HepG2 (cell line): ENCODE measurements at regions not wholly inside any gene's neighbourhood (a gene's known extent, or its start where the extent isn't known, plus 50 kb on each side); places are given as distances from the start of the nearest gene placed in this dataset.

Experiments
- ATAC-seq: fragments of 200-7000 bp; cut with Tn5 transposase; 3 replicates; pipeline ENCODE4 v1.9.1; 2020; ENCODE audit warnings: mild to moderate bottlenecking, moderate library complexity
- BruUV-seq: library from RNA; stranded (reverse); fragments of 400-500 nt; replicated peaks from 2 replicates; lab custom pipeline; 2021; lab: Mats Ljungman, UMichigan
- CTCF ChIA-PET: fragments of 300-600 bp; formaldehyde crosslinking; extraction: SDS; loops from one replicate; lab custom pipeline; 2021; ENCODE audit warnings: low total read pairs, inconsistent platforms, low intra/inter-chr PET ratio; lab: Yijun Ruan, JAX
- POLR2A ChIA-PET: fragments of 350-600 bp; sonication (Branson Sonifier 250); formaldehyde crosslinking; loops from one replicate; lab custom pipeline; 2020; ENCODE audit warnings: antibody characterized with exemption, inconsistent platforms; lab: Yijun Ruan, JAX
- DNase-seq: peaks from one replicate; pipeline ENCODE4 v3.0.0-alpha.2; 2015; ENCODE audit warnings: low spot score
- FAIRE-seq: peaks from 3 replicates; lab custom pipeline; 2011; peaks lifted over from hg19 to GRCh38; lab: Jason Lieb, UNC
- H2AFZ ChIP-seq: one replicate; pipeline ENCODE4 v1.6.1; 2011; ENCODE audit warnings: low read length, inconsistent platforms
- H3K27ac ChIP-seq: fragments of 300-600 bp; 3 replicates; pipeline ENCODE4 v1.8.0; 2011; ENCODE audit warnings: mixed run types, mild to moderate bottlenecking, mixed read lengths, low read length, inconsistent platforms; ENCODE audit not compliant: insufficient read depth; ENCODE audit errors: extremely low read length
- H3K27me3 ChIP-seq, 2 experiments: fragments of 200-600 bp in 1 of 2; 2 replicates in 1 of 2; 3 replicates in 1 of 2; pipeline versions ENCODE4 v1.6.0 to v1.8.0; 2011; ENCODE audit warnings: low read length in 2 of 2, mild to moderate bottlenecking in 2 of 2, moderate library complexity in 2 of 2, inconsistent platforms in 1 of 2; ENCODE audit not compliant: insufficient read depth in 2 of 2, control insufficient read depth in 1 of 2
- H3K36me3 ChIP-seq, 2 experiments: fragments of 200-600 bp in 1 of 2; replicated peaks in 1 of 2; 2 replicates in 1 of 2; 3 replicates in 1 of 2; pipeline versions ENCODE4 v1.5.1 to v1.8.0; 2011; ENCODE audit warnings: low read length in 2 of 2, inconsistent platforms in 1 of 2; ENCODE audit not compliant: insufficient read depth in 2 of 2, control insufficient read depth in 1 of 2
- H3K4me1 ChIP-seq: 2 replicates; pipeline ENCODE4 v1.5.1; 2012; ENCODE audit warnings: low read length, inconsistent platforms; ENCODE audit not compliant: insufficient read depth
- H3K4me2 ChIP-seq: 2 replicates; pipeline ENCODE4 v1.6.0; 2011; ENCODE audit warnings: low read depth, low read length, inconsistent platforms
- H3K4me3 ChIP-seq, 3 experiments: fragments of 200-600 bp in 1 of 3; sonication (generic), shearing (Covaris generic) in 1 of 3; replicated peaks in 1 of 3; 2 replicates each; pipeline ENCODE4 v1.5.1; 2011 to 2016; ENCODE audit warnings: low read length in 3 of 3, inconsistent platforms in 2 of 3, low read depth in 2 of 3, mild to moderate bottlenecking in 2 of 3, control low read depth in 1 of 3, mixed read lengths in 1 of 3; ENCODE audit not compliant: insufficient read depth in 1 of 3
- H3K79me2 ChIP-seq: one replicate; pipeline ENCODE4 v1.6.1; 2011; ENCODE audit warnings: low read length, inconsistent platforms; ENCODE audit not compliant: insufficient read depth
- H3K9ac ChIP-seq: 2 replicates; pipeline ENCODE4 v1.6.0; 2011; ENCODE audit warnings: mild to moderate bottlenecking, low read depth, low read length, inconsistent platforms; ENCODE audit not compliant: insufficient read depth
- H3K9me3 ChIP-seq: 2 replicates; pipeline ENCODE4 v1.5.1; 2012; ENCODE audit warnings: mild to moderate bottlenecking, low read length
- H4K20me1 ChIP-seq: 2 replicates; pipeline ENCODE4 v1.6.0; 2011; ENCODE audit warnings: inconsistent platforms, mild to moderate bottlenecking, low read length, moderate library complexity; ENCODE audit not compliant: insufficient read depth
- CBFB ChIP-seq: sonication (generic); formaldehyde crosslinking; IDR thresholded peaks from 2 replicates; pipeline ENCODE4 v1.4.0; 2020; ENCODE audit warnings: missing genetic modification reagents
- FLYWCH1 ChIP-seq: sonication (generic); formaldehyde crosslinking; IDR thresholded peaks from 2 replicates; pipeline ENCODE4 v1.8.1; 2023; ENCODE audit warnings: mild to moderate bottlenecking, missing genetic modification reagents
- ISX ChIP-seq: sonication (generic); formaldehyde crosslinking; conservative IDR thresholded peaks from 2 replicates; pipeline ENCODE4 v1.5.0; 2020; ENCODE audit warnings: missing genetic modification reagents
- NR3C1 ChIP-seq: sonication (generic); formaldehyde crosslinking; IDR thresholded peaks from 2 replicates; pipeline ENCODE4 v1.4.0; 2020; ENCODE audit warnings: missing genetic modification reagents
- REPIN1 ChIP-seq: sonication (generic); formaldehyde crosslinking; IDR thresholded peaks from 2 replicates; pipeline ENCODE4 v1.8.0; 2022; ENCODE audit warnings: missing genetic modification reagents, low read depth, mild to moderate bottlenecking, borderline replicate concordance
- SRSF1 ChIP-seq: fragments of 200-400 bp; formaldehyde crosslinking; optimal IDR thresholded peaks from 2 replicates; pipeline ENCODE3; 2017; ENCODE audit warnings: mild to moderate bottlenecking, low read depth, low read length, moderate library complexity
- SRSF9 ChIP-seq: fragments of 200-400 bp; formaldehyde crosslinking; IDR thresholded peaks from 2 replicates; pipeline ENCODE4 v1.6.1; 2018; ENCODE audit warnings: borderline replicate concordance, mild to moderate bottlenecking, low read depth, low read length; ENCODE audit not compliant: insufficient read depth, poor library complexity, severe bottlenecking
- SUZ12 ChIP-seq: fragments of 150-350 bp; IDR thresholded peaks from 2 replicates; pipeline ENCODE4 v1.6.1; 2014; ENCODE audit warnings: low read depth, low read length
- TOE1 ChIP-seq: sonication (generic); formaldehyde crosslinking; IDR thresholded peaks from 2 replicates; pipeline ENCODE4 v1.4.0; 2020; ENCODE audit warnings: mild to moderate bottlenecking, missing genetic modification reagents
- ZNF230 ChIP-seq: sonication (generic); formaldehyde crosslinking; IDR thresholded peaks from 2 replicates; pipeline ENCODE4 v1.4.0; 2020; ENCODE audit warnings: mild to moderate bottlenecking, missing genetic modification reagents
- ZNF552 ChIP-seq: sonication (generic); formaldehyde crosslinking; IDR thresholded peaks from 2 replicates; pipeline ENCODE4 v1.9.0; 2022; ENCODE audit warnings: missing genetic modification reagents, mild to moderate bottlenecking, borderline replicate concordance
- WGBS: methylation state at CpG from one replicate; pipeline ENCODE4 v1.1.6; 2017; ENCODE audit warnings: low lambda C conversion rate; 5-methylcytosine and 5-hydroxymethylcytosine counted together
- in situ Hi-C: cut with HindIII; loops from 2 replicates; pipeline ENCODE4 v1.10.0; 2017; ENCODE audit warnings: low pct_unique_long_range_greater_than_20kb; ENCODE audit not compliant: extremely low pct_ligation_motif_present
- intact Hi-C: fragments of 100-400 bp; cut with micrococcal nuclease; formaldehyde crosslinking; loops from one replicate; pipeline ENCODE4 v1.10.0; 2022; ENCODE audit not compliant: unreplicated experiment
- TF ChIP-seq, protein P1 (sequence below): sonication (generic); formaldehyde crosslinking; IDR thresholded peaks from 2 replicates; pipeline ENCODE4 v1.8.0; 2022; ENCODE audit warnings: missing genetic modification reagents, mild to moderate bottlenecking, inconsistent platforms, borderline replicate concordance
- TF ChIP-seq, protein P2 (sequence below): sonication (generic); formaldehyde crosslinking; IDR thresholded peaks from 2 replicates; pipeline ENCODE4 v1.4.0; 2020; ENCODE audit warnings: missing genetic modification reagents, mild to moderate bottlenecking, borderline replicate concordance
- TF ChIP-seq, protein P3 (sequence below): sonication (generic); formaldehyde crosslinking; IDR thresholded peaks from 2 replicates; pipeline ENCODE4 v1.5.0; 2020; ENCODE audit warnings: missing genetic modification reagents, mild to moderate bottlenecking, borderline replicate concordance
- TF ChIP-seq, protein P4 (sequence below): sonication (generic); formaldehyde crosslinking; IDR thresholded peaks from 2 replicates; pipeline ENCODE4 v1.5.1; 2020; ENCODE audit warnings: missing genetic modification reagents, mild to moderate bottlenecking, borderline replicate concordance

DNA sequence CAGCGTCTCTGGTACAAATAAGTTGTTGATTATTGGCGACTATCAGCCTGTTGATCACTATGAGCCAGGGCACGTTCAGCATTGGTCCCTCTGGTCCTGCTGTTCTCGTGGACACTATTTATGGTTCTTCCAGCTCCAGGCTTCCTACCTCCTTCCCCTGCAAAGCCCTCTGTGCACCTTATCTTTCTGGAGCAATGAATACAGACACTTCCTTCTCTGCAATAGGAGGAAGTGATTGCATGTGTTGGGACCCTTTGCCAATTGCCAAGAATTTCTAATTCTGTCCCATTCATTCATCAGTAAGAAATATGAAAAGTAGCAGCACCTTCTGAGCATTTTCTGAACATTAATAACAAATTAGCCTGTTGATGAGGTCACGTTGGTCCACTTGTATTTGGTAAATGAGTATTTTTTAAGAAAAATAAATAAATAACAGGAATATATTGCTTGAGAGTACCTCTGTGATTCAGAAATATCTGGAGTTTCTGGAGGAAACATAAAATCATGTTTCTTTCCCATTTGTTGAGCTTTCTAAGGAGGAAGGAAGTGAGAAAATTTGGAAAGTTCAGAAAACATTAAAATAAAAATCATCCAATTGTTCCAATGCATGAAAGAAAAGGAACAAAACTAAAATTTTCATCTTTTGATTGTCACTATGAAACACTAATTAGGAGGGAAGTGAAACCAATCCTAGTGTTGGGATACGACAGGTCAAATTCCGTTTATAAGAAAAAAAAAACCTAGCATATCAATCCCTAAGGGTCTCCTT lies 259.1 kb upstream of the KLF6 start:
- Histone ChIP-seq H3K27me3 (no peaks in the 10 kb centered on the region; a peak in 1 of 5 replicates), H4K20me1 (no peaks in the 10 kb centered on the region), H3K4me3 (no peak overlapping the region), H3K79me2 (no peaks in the 10 kb centered on the region), H3K27ac (no peak overlapping the region), H2AFZ (no peak overlapping the region), H3K4me1 (no peaks in the 10 kb centered on the region), H3K9ac (no peak overlapping the region), H3K4me2 (no peak overlapping the region), H3K36me3 (no peaks in the 10 kb centered on the region), H3K9me3 (peaks cover 17% of the 10 kb centered on the region)
- FAIRE-seq (no peak), DNase-seq (no peak), ATAC-seq (no peak)
- 1% methylated on average over 7 of the region's 7 CpGs for WGBS
- intact Hi-C loops, result no loop called here
- in situ Hi-C loops, result no loop called here
- ChIA-PET POLR2A (no interaction called here), CTCF (no interaction called here)
- no TSS peak for BruUV-seq
- TF ChIP-seq SRSF9 (no peak), REPIN1 (CRISPR knock-in tag) (no peak), TOE1 (CRISPR knock-in tag) (no peak), ZNF552 (CRISPR knock-in tag) (no peak), FLYWCH1 (CRISPR knock-in tag) (no peak), CBFB (CRISPR knock-in tag) (no peak), ZNF230 (no peak), ISX (CRISPR knock-in tag) (no peak), SUZ12 (no peak), SRSF1 (no peak), NR3C1 (CRISPR knock-in tag) (no peak)
- TF ChIP-seq, protein P1, sequence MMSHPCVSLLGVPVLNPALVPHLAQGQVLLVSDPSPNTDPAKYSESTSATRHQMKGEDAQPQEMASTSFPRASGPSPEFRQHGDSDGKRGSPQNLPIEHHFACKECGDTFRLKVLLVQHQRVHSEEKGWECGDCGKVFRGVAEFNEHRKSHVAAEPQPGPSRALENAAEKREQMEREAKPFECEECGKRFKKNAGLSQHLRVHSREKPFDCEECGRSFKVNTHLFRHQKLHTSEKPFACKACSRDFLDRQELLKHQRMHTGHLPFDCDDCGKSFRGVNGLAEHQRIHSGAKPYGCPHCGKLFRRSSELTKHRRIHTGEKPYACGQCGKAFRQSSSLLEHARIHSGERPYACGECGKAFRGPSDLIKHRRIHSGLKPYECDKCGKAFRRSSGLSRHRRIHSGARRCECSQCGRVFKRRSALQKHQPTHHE (CRISPR knock-in tag), result no peak
- TF ChIP-seq, protein P2, sequence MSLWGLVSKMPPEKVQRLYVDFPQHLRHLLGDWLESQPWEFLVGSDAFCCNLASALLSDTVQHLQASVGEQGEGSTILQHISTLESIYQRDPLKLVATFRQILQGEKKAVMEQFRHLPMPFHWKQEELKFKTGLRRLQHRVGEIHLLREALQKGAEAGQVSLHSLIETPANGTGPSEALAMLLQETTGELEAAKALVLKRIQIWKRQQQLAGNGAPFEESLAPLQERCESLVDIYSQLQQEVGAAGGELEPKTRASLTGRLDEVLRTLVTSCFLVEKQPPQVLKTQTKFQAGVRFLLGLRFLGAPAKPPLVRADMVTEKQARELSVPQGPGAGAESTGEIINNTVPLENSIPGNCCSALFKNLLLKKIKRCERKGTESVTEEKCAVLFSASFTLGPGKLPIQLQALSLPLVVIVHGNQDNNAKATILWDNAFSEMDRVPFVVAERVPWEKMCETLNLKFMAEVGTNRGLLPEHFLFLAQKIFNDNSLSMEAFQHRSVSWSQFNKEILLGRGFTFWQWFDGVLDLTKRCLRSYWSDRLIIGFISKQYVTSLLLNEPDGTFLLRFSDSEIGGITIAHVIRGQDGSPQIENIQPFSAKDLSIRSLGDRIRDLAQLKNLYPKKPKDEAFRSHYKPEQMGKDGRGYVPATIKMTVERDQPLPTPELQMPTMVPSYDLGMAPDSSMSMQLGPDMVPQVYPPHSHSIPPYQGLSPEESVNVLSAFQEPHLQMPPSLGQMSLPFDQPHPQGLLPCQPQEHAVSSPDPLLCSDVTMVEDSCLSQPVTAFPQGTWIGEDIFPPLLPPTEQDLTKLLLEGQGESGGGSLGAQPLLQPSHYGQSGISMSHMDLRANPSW, result no peak
- TF ChIP-seq, protein P3, sequence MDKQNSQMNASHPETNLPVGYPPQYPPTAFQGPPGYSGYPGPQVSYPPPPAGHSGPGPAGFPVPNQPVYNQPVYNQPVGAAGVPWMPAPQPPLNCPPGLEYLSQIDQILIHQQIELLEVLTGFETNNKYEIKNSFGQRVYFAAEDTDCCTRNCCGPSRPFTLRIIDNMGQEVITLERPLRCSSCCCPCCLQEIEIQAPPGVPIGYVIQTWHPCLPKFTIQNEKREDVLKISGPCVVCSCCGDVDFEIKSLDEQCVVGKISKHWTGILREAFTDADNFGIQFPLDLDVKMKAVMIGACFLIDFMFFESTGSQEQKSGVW (CRISPR knock-in tag), result no peak
- TF ChIP-seq, protein P4, sequence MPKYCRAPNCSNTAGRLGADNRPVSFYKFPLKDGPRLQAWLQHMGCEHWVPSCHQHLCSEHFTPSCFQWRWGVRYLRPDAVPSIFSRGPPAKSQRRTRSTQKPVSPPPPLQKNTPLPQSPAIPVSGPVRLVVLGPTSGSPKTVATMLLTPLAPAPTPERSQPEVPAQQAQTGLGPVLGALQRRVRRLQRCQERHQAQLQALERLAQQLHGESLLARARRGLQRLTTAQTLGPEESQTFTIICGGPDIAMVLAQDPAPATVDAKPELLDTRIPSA (CRISPR knock-in tag), result no peak
